Upper lobe of left lung (tissue), 6 donors: ENCODE measurements at regions not wholly inside any gene's neighbourhood (a gene's known extent, or its start where the extent isn't known, plus 50 kb on each side); places are given as distances from the start of the nearest gene placed in this dataset.

Experiments used
- ATAC-seq, 2 donors: fragments of 200-7000 bp; cut with Tn5 transposase; one replicate each; pipeline ENCODE4 v1.9.1; 2022; ENCODE audit warnings: mild to moderate bottlenecking in 2 of 2, moderate library complexity in 2 of 2; ENCODE audit not compliant: low FRiP score in 2 of 2
- DNase-seq, 2 donors: peaks; one replicate each; pipeline ENCODE4 v3.0.0-alpha.2; 2019 to 2020
- H3K27ac ChIP-seq, 4 donors: fragments of 200-600 bp; sonication (generic); one replicate each; pipeline ENCODE4 v1.5.1; 2016 to 2019
- H3K27me3 ChIP-seq, 4 donors: fragments of 200-600 bp; sonication (generic); one replicate each; pipeline ENCODE4 v1.5.1; 2017 to 2019
- H3K36me3 ChIP-seq, 4 donors: fragments of 200-600 bp; sonication (generic); one replicate each; pipeline ENCODE4 v1.5.1; 2016 to 2019
- H3K4me1 ChIP-seq, 4 donors: fragments of 200-600 bp; sonication (generic); one replicate each; pipeline ENCODE4 v1.5.1; 2018 to 2019
- H3K4me3 ChIP-seq, 4 donors: fragments of 200-600 bp; sonication (generic); one replicate each; pipeline ENCODE4 v1.5.1; 2017 to 2019; ENCODE audit warnings: mild to moderate bottlenecking in 2 of 4, moderate library complexity in 1 of 4
- H3K9me3 ChIP-seq, 4 donors: fragments of 200-600 bp; sonication (generic); one replicate each; pipeline ENCODE4 v1.5.1; 2018 to 2019
- CTCF ChIP-seq, 6 experiments: fragments of 450-650 bp in 4 of 6; fragments of 200-600 bp in 2 of 6; sonication (generic) in 2 of 6; IDR thresholded peaks; one replicate each; pipeline ENCODE4 v1.5.1; 2016 to 2019; ENCODE audit warnings: antibody characterized with exemption in 6 of 6
- EP300 ChIP-seq, 4 donors: sonication (generic); formaldehyde crosslinking; IDR thresholded peaks; one replicate each; pipeline ENCODE4 v1.5.1; 2017; ENCODE audit warnings: antibody characterized with exemption in 4 of 4, control low read depth in 2 of 4
- POLR2A ChIP-seq, 4 donors: fragments of 450-650 bp; IDR thresholded peaks; one replicate each; pipeline ENCODE4 v1.5.1; 2016 to 2017; ENCODE audit warnings: antibody characterized with exemption in 4 of 4, mild to moderate bottlenecking in 2 of 4
- POLR2AphosphoS5 ChIP-seq, 2 donors: sonication (generic); formaldehyde crosslinking; IDR thresholded peaks; one replicate each; pipeline ENCODE4 v1.5.1; 2017; ENCODE audit warnings: antibody characterized with exemption in 2 of 2
- WGBS, 2 donors: methylation state at CpG; one replicate each; pipeline ENCODE4 v1.1.5; 2017 to 2018; 5-methylcytosine and 5-hydroxymethylcytosine counted together
- donor health status: DM: no; HTN: no; CAD: no; lungs with moderate emphysema.
- donor health status: DM: no; HTN: yes; CAD: no; lungs with severe emphysema.

GRCh38 chr7:16212032-16212431 lies 209.3 kb downstream of the CRPPA start:
- TF ChIP-seq EP300 (IDR thresholded peaks at IDR 0.05) (no peak), POLR2A (IDR thresholded peaks at IDR 0.05) (no peak), POLR2AphosphoS5 (IDR thresholded peaks at IDR 0.05) (no peak), CTCF (IDR thresholded peaks at IDR 0.05) (no peak)
- DNase-seq (no peak), ATAC-seq (no peak)
- Histone ChIP-seq H3K4me3 (no peak overlapping the region), H3K27ac (no peak overlapping the region), H3K36me3 (no peaks in the 10 kb centered on the region), H3K4me1 (no peaks in the 10 kb centered on the region), H3K9me3 (no peaks in the 10 kb centered on the region), H3K27me3 (no peaks in the 10 kb centered on the region)
- WGBS, 2 donors = 88 to 95% methylated on average over 4 of the region's 4 CpGs

- ATAC-seq (no peak), DNase-seq (no peak)
- Histone ChIP-seq H3K27me3 (no peaks in the 10 kb centered on the region), H3K4me1 (no peaks in the 10 kb centered on the region), H3K27ac (no peak overlapping the region), H3K9me3 (no peaks in the 10 kb centered on the region), H3K36me3 (no peaks in the 10 kb centered on the region), H3K4me3 (no peak overlapping the region)
- WGBS, 2 donors = 92% methylated on average over 6 of the region's 6 CpGs
- TF ChIP-seq POLR2A (IDR thresholded peaks at IDR 0.05) = no peak
These were observed 209.9 kb downstream of the CRPPA start for GRCh38 chr7:16211402-16211925.

- WGBS, 2 donors = 88 to 98% methylated on average over 1 to 2 of the region's 2 CpGs
- Histone ChIP-seq H3K9me3 (no peaks in the 10 kb centered on the region), H3K36me3 (no peaks in the 10 kb centered on the region), H3K27me3 (no peaks in the 10 kb centered on the region), H3K4me1 (no peaks in the 10 kb centered on the region), H3K4me3 (no peak overlapping the region), H3K27ac (no peak overlapping the region)
- no peak for ATAC-seq
- TF ChIP-seq CTCF (IDR thresholded peaks at IDR 0.05) (no peak), POLR2AphosphoS5 (IDR thresholded peaks at IDR 0.05) (no peak), EP300 (IDR thresholded peaks at IDR 0.05) (no peak), POLR2A (IDR thresholded peaks at IDR 0.05) (no peak)
- no peak for DNase-seq
These were observed 211.2 kb downstream of the CRPPA start for GRCh38 chr7:16210171-16210570.

GRCh38 chr7:16207321-16207720 lies 214.0 kb downstream of the CRPPA start:
- DNase-seq = no peak
- no peak overlapping the region for H3K27ac ChIP-seq
- H3K9me3 ChIP-seq = no peaks in the 10 kb centered on the region
- no peak for TF ChIP-seq CTCF (IDR thresholded peaks at IDR 0.05)
- TF ChIP-seq POLR2A (IDR thresholded peaks at IDR 0.05) = no peak
- TF ChIP-seq POLR2AphosphoS5 (IDR thresholded peaks at IDR 0.05) = no peak
- TF ChIP-seq EP300 (IDR thresholded peaks at IDR 0.05) = no peak
- ATAC-seq = no peak
- no peaks in the 10 kb centered on the region for H3K36me3 ChIP-seq
- no peaks in the 10 kb centered on the region for H3K27me3 ChIP-seq
- peaks cover 0 to 9% (median 1%) of the 10 kb centered on the region in 4 donors for H3K4me1 ChIP-seq
- WGBS, 2 donors = 71 to 74% methylated on average over 2 of the region's 2 CpGs
- no peak overlapping the region for H3K4me3 ChIP-seq

- Histone ChIP-seq H3K27ac (no peak overlapping the region), H3K27me3 (no peaks in the 10 kb centered on the region), H3K9me3 (no peaks in the 10 kb centered on the region), H3K4me1 (peaks cover 0 to 10% (median 4%) of the 10 kb centered on the region in 4 donors), H3K36me3 (no peaks in the 10 kb centered on the region), H3K4me3 (no peak overlapping the region)
- WGBS, 2 donors = 90 to 93% methylated on average over 2 of the region's 2 CpGs
- no peak for TF ChIP-seq POLR2AphosphoS5 (IDR thresholded peaks at IDR 0.05)
- no peak for TF ChIP-seq CTCF (IDR thresholded peaks at IDR 0.05)
- TF ChIP-seq POLR2A (IDR thresholded peaks at IDR 0.05) = no peak
- TF ChIP-seq EP300 (IDR thresholded peaks at IDR 0.05) = no peak
- ATAC-seq (no peak), DNase-seq (no peak)
These were observed 215.9 kb downstream of the CRPPA start for GRCh38 chr7:16205466-16205865.
